GM12878 (cell line): ENCODE measurements at regions not wholly inside any gene's neighbourhood (a gene's known extent, or its start where the extent isn't known, plus 50 kb on each side); places are given as distances from the start of the nearest gene placed in this dataset.

Experiments used
- ATAC-seq: fragments of 200-7000 bp; cut with Tn5 transposase; 3 replicates; pipeline ENCODE4 v1.9.1; 2020; ENCODE audit warnings: mild to moderate bottlenecking, moderate library complexity
- BruUV-seq: library from RNA; stranded (reverse); fragments of 400-500 nt; replicated peaks from 2 replicates; lab custom pipeline; 2021; lab: Mats Ljungman, UMichigan
- CTCF ChIA-PET: fragments of 300-600 bp; sonication (Branson Sonifier 250); formaldehyde crosslinking; extraction: SDS; loops from one replicate; lab custom pipeline; 2021; ENCODE audit warnings: inconsistent platforms; lab: Yijun Ruan, JAX
- POLR2A ChIA-PET: fragments of 350-600 bp; formaldehyde crosslinking; extraction: SDS; loops from one replicate; lab custom pipeline; 2021; ENCODE audit warnings: inconsistent platforms; lab: Charles Lee
- RAD21 ChIA-PET: fragments of 300-600 bp; sonication (Branson Sonifier 250); formaldehyde crosslinking; loops from one replicate; lab custom pipeline; 2023; ENCODE audit warnings: antibody characterized with exemption; ENCODE audit not compliant: unreplicated experiment; lab: Charles Lee
- SMC1A ChIA-PET: fragments of 300-600 bp; sonication (Branson Sonifier 250); formaldehyde crosslinking; loops from one replicate; lab custom pipeline; 2023; ENCODE audit not compliant: unreplicated experiment, uncharacterized antibody; lab: Charles Lee
- DNase-seq: peaks from one replicate; pipeline ENCODE4 v3.0.0-alpha.2; 2011; ENCODE audit warnings: low read depth, low spot score
- FAIRE-seq: peaks from 3 replicates; lab custom pipeline; 2011; peaks lifted over from hg19 to GRCh38; lab: Jason Lieb, UNC
- H2AFZ ChIP-seq: 2 replicates; pipeline ENCODE4 v1.6.0; 2011; ENCODE audit warnings: low read depth, low read length, control low read depth; ENCODE audit not compliant: control insufficient read depth
- H3K27ac ChIP-seq: 2 replicates; pipeline ENCODE4 v1.5.1; 2011; ENCODE audit warnings: control low read depth; ENCODE audit not compliant: control insufficient read depth, insufficient read depth
- H3K27me3 ChIP-seq, 2 experiments: replicated peaks in 1 of 2; 2 replicates each; pipeline versions ENCODE4 v1.6.0 to v1.6.1; 2011; ENCODE audit warnings: low read length in 1 of 2; ENCODE audit not compliant: control insufficient read depth in 2 of 2, insufficient read depth in 2 of 2
- H3K36me3 ChIP-seq, 2 experiments: 2 replicates each; pipeline ENCODE4 v1.5.1; 2011; ENCODE audit warnings: low read length in 1 of 2; ENCODE audit not compliant: control insufficient read depth in 2 of 2, insufficient read depth in 2 of 2
- H3K4me1 ChIP-seq: 2 replicates; pipeline ENCODE4 v1.6.1; 2011; ENCODE audit warnings: mild to moderate bottlenecking, low read length, moderate library complexity, mixed read lengths; ENCODE audit not compliant: control insufficient read depth, insufficient read depth
- H3K4me2 ChIP-seq: 2 replicates; pipeline ENCODE4 v1.6.0; 2011; ENCODE audit warnings: control low read depth; ENCODE audit not compliant: control insufficient read depth, insufficient read depth
- H3K4me3 ChIP-seq: fragments of 200-600 bp; sonication (generic); 2 replicates; pipeline ENCODE4 v1.5.1; 2016
- H3K79me2 ChIP-seq: 2 replicates; pipeline ENCODE4 v1.6.0; 2011; ENCODE audit warnings: low read length; ENCODE audit not compliant: control insufficient read depth, insufficient read depth
- H3K9ac ChIP-seq: 2 replicates; pipeline ENCODE4 v1.8.0; 2011; ENCODE audit warnings: low read length, control low read depth, mixed read lengths; ENCODE audit not compliant: control insufficient read depth, insufficient read depth
- H3K9me3 ChIP-seq: replicated peaks from 3 replicates; pipeline ENCODE4 v1.5.1; 2011; ENCODE audit warnings: mild to moderate bottlenecking, low read length; ENCODE audit not compliant: control insufficient read depth, insufficient read depth
- H4K20me1 ChIP-seq: 2 replicates; pipeline ENCODE4 v1.6.0; 2011; ENCODE audit not compliant: control insufficient read depth, insufficient read depth
- ASH2L ChIP-seq: fragments of 300-600, 200-600 bp; sonication (generic); IDR thresholded peaks from 2 replicates; pipeline ENCODE4 v1.6.1; 2017; ENCODE audit warnings: low read depth, mild to moderate bottlenecking, borderline replicate concordance
- BCLAF1 ChIP-seq: fragments of 450-650 bp; IDR thresholded peaks from 2 replicates; pipeline ENCODE4 v1.6.1; 2017; ENCODE audit warnings: antibody characterized with exemption, mild to moderate bottlenecking, moderate library complexity
- CBFB ChIP-seq: IDR thresholded peaks from 2 replicates; pipeline ENCODE4 v1.6.1; 2016; ENCODE audit warnings: antibody characterized with exemption, low read depth
- EZH2 ChIP-seq: IDR thresholded peaks from 2 replicates; pipeline ENCODE4 v1.6.1; 2012; ENCODE audit warnings: low read depth, mild to moderate bottlenecking, control low read depth, inconsistent platforms, low read length, borderline replicate concordance; ENCODE audit not compliant: control insufficient read depth
- HDAC6 ChIP-seq: fragments of 200-600 bp; sonication (generic); IDR thresholded peaks from one replicate; pipeline ENCODE4 v1.8.0; 2017; ENCODE audit warnings: antibody characterized with exemption; ENCODE audit not compliant: unreplicated experiment
- IRF5 ChIP-seq: fragments of 450-650 bp; IDR thresholded peaks from 2 replicates; pipeline ENCODE4 v1.6.1; 2017; ENCODE audit warnings: borderline replicate concordance
- MEF2B ChIP-seq: fragments of 450-650 bp; IDR thresholded peaks from 2 replicates; pipeline ENCODE4 v1.6.1; 2018; ENCODE audit warnings: mild to moderate bottlenecking, moderate library complexity; ENCODE audit not compliant: partially characterized antibody, poor library complexity, severe bottlenecking
- NR2C1 ChIP-seq: fragments of 450-650 bp; IDR thresholded peaks from 2 replicates; pipeline ENCODE4 v1.6.1; 2017; ENCODE audit warnings: antibody characterized with exemption, mild to moderate bottlenecking, moderate library complexity
- PAX5 ChIP-seq: IDR thresholded peaks from 2 replicates; pipeline ENCODE4 v1.6.1; 2011; ENCODE audit warnings: low read depth, low read length, borderline replicate concordance
- SIN3A ChIP-seq: IDR thresholded peaks from 2 replicates; pipeline ENCODE4 v1.6.1; 2012; ENCODE audit warnings: low read depth, low read length, improper control_type of control experiment
- STAT1 ChIP-seq: fragments of 450-650 bp; conservative IDR thresholded peaks from 2 replicates; pipeline ENCODE4 v1.6.1; 2014; ENCODE audit warnings: antibody characterized with exemption, mild to moderate bottlenecking
- STAT3 ChIP-seq: IDR thresholded peaks from 2 replicates; pipeline ENCODE4 v1.6.1; 2011; ENCODE audit warnings: low read depth, low read length, improper control_type of control experiment
- WGBS: methylation state at CpG from one replicate; pipeline ENCODE4 v1.1.6; 2016; ENCODE audit warnings: low lambda C conversion rate; ENCODE audit not compliant: insufficient replicate concordance, insufficient coverage; ENCODE audit errors: missing lambda C conversion rate; 5-methylcytosine and 5-hydroxymethylcytosine counted together
- in situ Hi-C: fragments of 300-500 bp; cut with MboI; formaldehyde crosslinking; loops from 9 replicates; pipeline ENCODE4 v1.14.3; 2018; ENCODE audit warnings: mixed read lengths
- intact Hi-C: fragments of 100-400 bp; cut with micrococcal nuclease; formaldehyde crosslinking; loops from one replicate; pipeline ENCODE4 v1.14.2; 2022; ENCODE audit not compliant: unreplicated experiment

GRCh38 chr13:48161530-48162179, 66.8 kb upstream of the MED4 start (continued):
- TF ChIP-seq BCLAF1: no peak

GRCh38 chr13:48160606-48161278, 65.8 kb upstream of the MED4 start:
- intact Hi-C loops: no loop called here
- H2AFZ ChIP-seq: no peak overlapping the region
- 3% methylated on average over 5 of the region's 5 CpGs for WGBS

More at GRCh38 chr13:48160606-48161278, 65.8 kb upstream of the MED4 start:
- DNase-seq (no peak), ATAC-seq (no peak), FAIRE-seq (no peak)
- H3K4me1 ChIP-seq: peaks cover 8% of the 10 kb centered on the region
- ChIA-PET SMC1A (no interaction called here), POLR2A (no interaction called here), RAD21 (no interaction called here)
- H3K4me2 ChIP-seq: no peak overlapping the region
- H3K27me3 ChIP-seq: 0 out of 4 replicates have a peak, but pooled peaks cover 0 to 2% of the 10 kb centered on the region in 2 experiments
- in situ Hi-C loops: no loop called here
- H4K20me1 ChIP-seq: no peaks in the 10 kb centered on the region
- H3K9ac ChIP-seq: no peak overlapping the region
- BruUV-seq: no TSS peak
- H3K36me3 ChIP-seq: no peaks in the 10 kb centered on the region
- H3K9me3 ChIP-seq: no peaks in the 10 kb centered on the region; the same call in 2 of the 3 replicates
- H3K79me2 ChIP-seq: no peaks in the 10 kb centered on the region
- TF ChIP-seq SIN3A (no peak), STAT1 (no peak), EZH2 (no peak), PAX5 (no peak), STAT3 (no peak), IRF5 (no peak), NR2C1 (no peak), ASH2L (no peak), CBFB (no peak), MEF2B (no peak), HDAC6 (no peak)
- TF ChIP-seq, all 136 proteins: peak for 0
- Histone ChIP-seq H3K27ac (no peak overlapping the region), H3K4me3 (no peak overlapping the region)
- CTCF ChIA-PET: interaction anchor here (1.0 kb wide), 1 partner anchor 20 kb away, joined by 3 read pairs; no protein-coding TSS in a partner anchor
